PFSK-1 (cell line): ENCODE measurements at regions not wholly inside any gene's neighbourhood (a gene's known extent, or its start where the extent isn't known, plus 50 kb on each side); places are given as distances from the start of the nearest gene placed in this dataset.

Experiments
- SIN3A ChIP-seq: IDR thresholded peaks from 2 replicates; pipeline ENCODE4 v1.6.1; 2012; ENCODE audit warnings: mild to moderate bottlenecking, low read length, moderate library complexity, borderline replicate concordance; ENCODE audit not compliant: insufficient read depth
- TAF1 ChIP-seq: IDR thresholded peaks from 2 replicates; pipeline ENCODE4 v1.6.1; 2012; ENCODE audit warnings: low read length, control low read depth, borderline replicate concordance; ENCODE audit not compliant: insufficient read depth

- TF ChIP-seq SIN3A (no peak), TAF1 (no peak)
Observed at GRCh38 chr2:10184421-10184820, 61.9 kb downstream of the RRM2 start.
